Fibroblast of lung (primary cell): ENCODE measurements at regions not wholly inside any gene's neighbourhood (a gene's known extent, or its start where the extent isn't known, plus 50 kb on each side); places are given as distances from the start of the nearest gene placed in this dataset.

Experiments used
- EZH2 ChIP-seq: IDR thresholded peaks from 2 replicates; pipeline ENCODE4 v1.5.1; 2012; ENCODE audit warnings: low read length, control low read depth, mild to moderate bottlenecking; ENCODE audit errors: missing control alignments
- TF ChIP-seq, protein P1 (sequence below), 2 donors: IDR thresholded peaks in 1 of 2; conservative IDR thresholded peaks in 1 of 2; 1 replicate in 1 of 2; 2 replicates in 1 of 2; pipeline ENCODE4 v1.5.1; 2011 to 2012; ENCODE audit warnings: low read length in 2 of 2, control low read depth in 1 of 2, inconsistent platforms in 1 of 2, low read depth in 1 of 2, mild to moderate bottlenecking in 1 of 2

DNA sequence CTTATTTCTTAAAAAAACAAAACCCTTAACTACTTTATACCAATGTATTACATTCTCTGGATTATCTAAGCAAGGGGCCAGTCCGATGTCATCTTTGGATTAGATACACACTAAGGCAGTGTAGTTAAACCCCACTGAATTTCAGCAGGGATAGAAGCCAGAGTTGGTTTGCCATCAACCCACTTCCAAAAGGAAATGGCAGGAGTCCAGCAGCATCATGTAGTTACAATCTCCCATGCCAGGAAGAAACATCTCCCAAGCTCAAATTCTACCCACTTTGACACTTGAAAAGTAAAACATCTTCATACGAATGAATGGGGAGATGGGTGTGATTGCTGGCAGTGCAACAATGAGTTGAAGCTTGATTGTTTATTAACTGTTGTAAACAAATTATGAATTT, 203.5 kb upstream of the PLXNC1 start:
- TF ChIP-seq, protein P1, sequence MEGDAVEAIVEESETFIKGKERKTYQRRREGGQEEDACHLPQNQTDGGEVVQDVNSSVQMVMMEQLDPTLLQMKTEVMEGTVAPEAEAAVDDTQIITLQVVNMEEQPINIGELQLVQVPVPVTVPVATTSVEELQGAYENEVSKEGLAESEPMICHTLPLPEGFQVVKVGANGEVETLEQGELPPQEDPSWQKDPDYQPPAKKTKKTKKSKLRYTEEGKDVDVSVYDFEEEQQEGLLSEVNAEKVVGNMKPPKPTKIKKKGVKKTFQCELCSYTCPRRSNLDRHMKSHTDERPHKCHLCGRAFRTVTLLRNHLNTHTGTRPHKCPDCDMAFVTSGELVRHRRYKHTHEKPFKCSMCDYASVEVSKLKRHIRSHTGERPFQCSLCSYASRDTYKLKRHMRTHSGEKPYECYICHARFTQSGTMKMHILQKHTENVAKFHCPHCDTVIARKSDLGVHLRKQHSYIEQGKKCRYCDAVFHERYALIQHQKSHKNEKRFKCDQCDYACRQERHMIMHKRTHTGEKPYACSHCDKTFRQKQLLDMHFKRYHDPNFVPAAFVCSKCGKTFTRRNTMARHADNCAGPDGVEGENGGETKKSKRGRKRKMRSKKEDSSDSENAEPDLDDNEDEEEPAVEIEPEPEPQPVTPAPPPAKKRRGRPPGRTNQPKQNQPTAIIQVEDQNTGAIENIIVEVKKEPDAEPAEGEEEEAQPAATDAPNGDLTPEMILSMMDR (conservative IDR thresholded peaks at IDR 0.05 in 1 of 2, IDR thresholded peaks at IDR 0.05 in 1 of 2; ENCODE audit: low read depth in 1 of 2, low read length in 2 of 2), result no peak
- no peak for TF ChIP-seq EZH2
